GM23338 (cell line): ENCODE measurements at regions not wholly inside any gene's neighbourhood (a gene's known extent, or its start where the extent isn't known, plus 50 kb on each side); places are given as distances from the start of the nearest gene placed in this dataset.

Source experiments
- EZH2phosphoT487 ChIP-seq: fragments of 200-600 bp; sonication (generic); IDR thresholded peaks from one replicate; pipeline ENCODE4 v1.8.1; 2018; ENCODE audit warnings: antibody characterized with exemption; ENCODE audit not compliant: unreplicated experiment
- TF ChIP-seq, protein P1 (sequence below), 2 experiments: fragments of 200-600 bp in 1 of 2; sonication (generic) in 1 of 2; conservative IDR thresholded peaks; 2 replicates each; pipeline versions ENCODE4 v1.5.1 to v1.6.1; 2016 to 2017; ENCODE audit warnings: antibody characterized with exemption in 2 of 2, low read depth in 2 of 2, mild to moderate bottlenecking in 2 of 2, moderate library complexity in 1 of 2

DNA sequence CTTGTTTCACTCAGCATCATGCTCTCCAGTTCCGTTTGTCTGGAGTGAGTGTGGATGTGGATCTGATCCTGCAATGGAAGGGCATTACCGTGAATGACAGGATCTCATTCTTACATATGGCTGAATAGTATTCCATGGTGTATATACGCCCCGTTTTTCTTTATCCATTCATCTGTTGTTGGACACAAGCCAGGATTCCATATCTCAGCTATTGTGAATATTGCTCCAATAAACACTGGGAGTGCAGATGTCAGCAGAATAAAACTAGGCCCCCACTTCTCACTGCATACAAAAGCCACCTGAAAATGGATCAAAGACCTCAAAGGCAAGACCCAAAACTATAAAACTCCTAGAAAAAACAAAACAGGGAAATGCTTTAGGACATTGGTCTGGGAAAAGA is 120.3 kb upstream of the TMPRSS2 start:
- TF ChIP-seq, protein P1, sequence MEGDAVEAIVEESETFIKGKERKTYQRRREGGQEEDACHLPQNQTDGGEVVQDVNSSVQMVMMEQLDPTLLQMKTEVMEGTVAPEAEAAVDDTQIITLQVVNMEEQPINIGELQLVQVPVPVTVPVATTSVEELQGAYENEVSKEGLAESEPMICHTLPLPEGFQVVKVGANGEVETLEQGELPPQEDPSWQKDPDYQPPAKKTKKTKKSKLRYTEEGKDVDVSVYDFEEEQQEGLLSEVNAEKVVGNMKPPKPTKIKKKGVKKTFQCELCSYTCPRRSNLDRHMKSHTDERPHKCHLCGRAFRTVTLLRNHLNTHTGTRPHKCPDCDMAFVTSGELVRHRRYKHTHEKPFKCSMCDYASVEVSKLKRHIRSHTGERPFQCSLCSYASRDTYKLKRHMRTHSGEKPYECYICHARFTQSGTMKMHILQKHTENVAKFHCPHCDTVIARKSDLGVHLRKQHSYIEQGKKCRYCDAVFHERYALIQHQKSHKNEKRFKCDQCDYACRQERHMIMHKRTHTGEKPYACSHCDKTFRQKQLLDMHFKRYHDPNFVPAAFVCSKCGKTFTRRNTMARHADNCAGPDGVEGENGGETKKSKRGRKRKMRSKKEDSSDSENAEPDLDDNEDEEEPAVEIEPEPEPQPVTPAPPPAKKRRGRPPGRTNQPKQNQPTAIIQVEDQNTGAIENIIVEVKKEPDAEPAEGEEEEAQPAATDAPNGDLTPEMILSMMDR (conservative IDR thresholded peaks at IDR 0.05; ENCODE audit: low read depth in 2 of 2) = no peak
- no peak for TF ChIP-seq EZH2phosphoT487
